Esophagus squamous epithelium (tissue), 4 donors: ENCODE measurements at regions not wholly inside any gene's neighbourhood (a gene's known extent, or its start where the extent isn't known, plus 50 kb on each side); places are given as distances from the start of the nearest gene placed in this dataset.
"Not testable (repeated sequence)": the region's sequence is repeated elsewhere in the genome, so short reads cannot be mapped to it uniquely, and the experiment has no call there.

ENCODE experiments used
- CTCF ChIP-seq, 6 experiments: fragments of 450-650 bp in 4 of 6; fragments of 200-600 bp in 2 of 6; sonication (generic) in 2 of 6; IDR thresholded peaks; one replicate each; pipeline ENCODE4 v1.5.1; 2016 to 2019; ENCODE audit warnings: antibody characterized with exemption in 6 of 6, mild to moderate bottlenecking in 4 of 6, moderate library complexity in 4 of 6
- POLR2A ChIP-seq, 4 donors: fragments of 450-650 bp; IDR thresholded peaks; one replicate each; pipeline ENCODE4 v1.6.1; 2017; ENCODE audit warnings: antibody characterized with exemption in 4 of 4, mild to moderate bottlenecking in 4 of 4, moderate library complexity in 3 of 4

- TF ChIP-seq POLR2A, CTCF (IDR thresholded peaks at IDR 0.05): not testable (repeated sequence)
These were observed 1894.1 kb downstream of the FOXD4L5 start for GRCh38 chr9:63390897-63391296.
